ENCODE measurements at regions not wholly inside any gene's neighbourhood (a gene's known extent, or its start where the extent isn't known, plus 50 kb on each side); places are given as distances from the start of the nearest gene placed in this dataset.

- Histone ChIP-seq H3K9me2 (replicated peaks; ENCODE audit: control insufficient read depth, low read length) (no peaks in the 10 kb centered on the region), H4K20me1 (ENCODE audit: control insufficient read depth, insufficient read depth, low read depth, low read length) (no peaks in the 10 kb centered on the region), H3K27me3 (ENCODE audit: control insufficient read depth, low read length) (no peaks in the 10 kb centered on the region), H3K4me1 (ENCODE audit: control insufficient read depth, low read length) (no peaks in the 10 kb centered on the region), H3K79me2 (ENCODE audit: control insufficient read depth, low read length) (no peaks in the 10 kb centered on the region), H3F3A (ENCODE audit: control insufficient read depth, insufficient read depth) (no peaks in the 10 kb centered on the region), H3K9me3 (ENCODE audit: control insufficient read depth, insufficient read depth, low read length) (peaks cover 5% of the 10 kb centered on the region), H3K36me3 (ENCODE audit: control insufficient read depth, low read length) (no peaks in the 10 kb centered on the region), H3K4me2 (ENCODE audit: low read length) (no peak overlapping the region), H3K27ac (ENCODE audit: low read depth, low read length) (no peak overlapping the region), H3K4me3 (ENCODE audit: low read length) (no peak overlapping the region)
- TF ChIP-seq CTCF (IDR thresholded peaks at IDR 0.05; ENCODE audit: low read depth, low read length, poor library complexity, severe bottlenecking) = no peak
- no peak for TF ChIP-seq EZH2phosphoT487 (IDR thresholded peaks at IDR 0.05; ENCODE audit: borderline replicate concordance, low read length)
Observed at GRCh38 chr20:48394415-48395081, 433.3 kb downstream of the PREX1 start.

- TF ChIP-seq CTCF (IDR thresholded peaks at IDR 0.05; ENCODE audit: low read depth, low read length, poor library complexity, severe bottlenecking) = no peak
- TF ChIP-seq EZH2phosphoT487 (IDR thresholded peaks at IDR 0.05; ENCODE audit: borderline replicate concordance, low read length) = no peak
- no peaks in the 10 kb centered on the region for H3K79me2 ChIP-seq (ENCODE audit: control insufficient read depth, low read length)
- H3K36me3 ChIP-seq (ENCODE audit: control insufficient read depth, low read length) = no peaks in the 10 kb centered on the region
- no peak overlapping the region for H3K4me2 ChIP-seq (ENCODE audit: low read length)
- no peaks in the 10 kb centered on the region for H3F3A ChIP-seq (ENCODE audit: control insufficient read depth, insufficient read depth)
- no peak overlapping the region for H3K4me3 ChIP-seq (ENCODE audit: low read length)
- H4K20me1 ChIP-seq (ENCODE audit: control insufficient read depth, insufficient read depth, low read depth, low read length) = no peaks in the 10 kb centered on the region
- no peak overlapping the region for H3K27ac ChIP-seq (ENCODE audit: low read depth, low read length)
- H3K9me3 ChIP-seq (ENCODE audit: control insufficient read depth, insufficient read depth, low read length) = peaks cover 5% of the 10 kb centered on the region
- no peaks in the 10 kb centered on the region for H3K4me1 ChIP-seq (ENCODE audit: control insufficient read depth, low read length)
- no peaks in the 10 kb centered on the region for H3K9me2 ChIP-seq (replicated peaks; ENCODE audit: control insufficient read depth, low read length)
- no peaks in the 10 kb centered on the region for H3K27me3 ChIP-seq (ENCODE audit: control insufficient read depth, low read length)
Observed at GRCh38 chr20:48393737-48394314, 434.0 kb downstream of the PREX1 start.

GRCh38 chr20:48393311-48393685 is 434.5 kb downstream of the PREX1 start:
- H3K4me2 ChIP-seq (ENCODE audit: low read length) = no peak overlapping the region
- peaks cover 5% of the 10 kb centered on the region for H3K9me3 ChIP-seq (ENCODE audit: control insufficient read depth, insufficient read depth, low read length)

More at GRCh38 chr20:48393311-48393685, 434.5 kb downstream of the PREX1 start:
- no peak overlapping the region for H3K4me3 ChIP-seq (ENCODE audit: low read length)
- H3K79me2 ChIP-seq (ENCODE audit: control insufficient read depth, low read length) = no peaks in the 10 kb centered on the region
- H3K9me2 ChIP-seq (replicated peaks; ENCODE audit: control insufficient read depth, low read length) = no peaks in the 10 kb centered on the region
- TF ChIP-seq EZH2phosphoT487 (IDR thresholded peaks at IDR 0.05; ENCODE audit: borderline replicate concordance, low read length) = no peak
- TF ChIP-seq CTCF (IDR thresholded peaks at IDR 0.05; ENCODE audit: low read depth, low read length, poor library complexity, severe bottlenecking) = no peak
- H3K27ac ChIP-seq (ENCODE audit: low read depth, low read length) = no peak overlapping the region
- H4K20me1 ChIP-seq (ENCODE audit: control insufficient read depth, insufficient read depth, low read depth, low read length) = no peaks in the 10 kb centered on the region
- no peaks in the 10 kb centered on the region for H3K27me3 ChIP-seq (ENCODE audit: control insufficient read depth, low read length)
- H3K4me1 ChIP-seq (ENCODE audit: control insufficient read depth, low read length) = no peaks in the 10 kb centered on the region
- no peaks in the 10 kb centered on the region for H3K36me3 ChIP-seq (ENCODE audit: control insufficient read depth, low read length)
- H3F3A ChIP-seq (ENCODE audit: control insufficient read depth, insufficient read depth) = no peaks in the 10 kb centered on the region
